ENCODE measurements at regions not wholly inside any gene's neighbourhood (a gene's known extent, or its start where the extent isn't known, plus 50 kb on each side); places are given as distances from the start of the nearest gene placed in this dataset.

GRCh38 chr2:22798386-22798785 is 586.6 kb upstream of the KLHL29 start:
- H3K9ac ChIP-seq (ENCODE audit: low read length): no peak overlapping the region
- no peaks in the 10 kb centered on the region for H3K4me1 ChIP-seq (ENCODE audit: low read length)
- TF ChIP-seq CTCF (IDR thresholded peaks at IDR 0.05; ENCODE audit: low read depth, low read length) (no peak), EZH2phosphoT487 (IDR thresholded peaks at IDR 0.05; ENCODE audit: low read depth) (no peak)
- H3K27ac ChIP-seq (ENCODE audit: low read length): no peak overlapping the region
- H4K20me1 ChIP-seq (ENCODE audit: insufficient read depth, low read length): no peaks in the 10 kb centered on the region
- no peak overlapping the region for H3K4me2 ChIP-seq (ENCODE audit: low read length)
- H3K36me3 ChIP-seq (replicated peaks; ENCODE audit: low read depth, low read length): no peaks in the 10 kb centered on the region
- no peaks in the 10 kb centered on the region for H3K27me3 ChIP-seq (ENCODE audit: low read depth, low read length)
- no peaks in the 10 kb centered on the region for H3K9me3 ChIP-seq (ENCODE audit: insufficient read depth, low read length)
- no peaks in the 10 kb centered on the region for H3K79me2 ChIP-seq (ENCODE audit: low read length)
- no peak overlapping the region for H2AFZ ChIP-seq (ENCODE audit: low read depth, low read length)
- H3K4me3 ChIP-seq (ENCODE audit: low read length): no peak overlapping the region

- Histone ChIP-seq H2AFZ (ENCODE audit: low read depth, low read length) (no peak overlapping the region), H3K4me3 (ENCODE audit: low read length) (no peak overlapping the region), H3K4me2 (ENCODE audit: low read length) (no peak overlapping the region), H3K27ac (ENCODE audit: low read length) (no peak overlapping the region), H3K9ac (ENCODE audit: low read length) (no peak overlapping the region), H3K36me3 (replicated peaks; ENCODE audit: low read depth, low read length) (no peaks in the 10 kb centered on the region), H3K9me3 (ENCODE audit: insufficient read depth, low read length) (no peaks in the 10 kb centered on the region), H3K4me1 (ENCODE audit: low read length) (no peaks in the 10 kb centered on the region), H4K20me1 (ENCODE audit: insufficient read depth, low read length) (no peaks in the 10 kb centered on the region), H3K27me3 (ENCODE audit: low read depth, low read length) (no peaks in the 10 kb centered on the region), H3K79me2 (ENCODE audit: low read length) (no peaks in the 10 kb centered on the region)
- no peak for TF ChIP-seq CTCF (IDR thresholded peaks at IDR 0.05; ENCODE audit: low read depth, low read length)
- no peak for TF ChIP-seq EZH2phosphoT487 (IDR thresholded peaks at IDR 0.05; ENCODE audit: low read depth)
These were observed 584.6 kb upstream of the KLHL29 start for GRCh38 chr2:22800412-22800811.

- Histone ChIP-seq H3K4me2 (ENCODE audit: low read length) (no peak overlapping the region), H3K9me3 (ENCODE audit: insufficient read depth, low read length) (no peaks in the 10 kb centered on the region), H3K4me3 (ENCODE audit: low read length) (no peak overlapping the region)
These were observed 583.9 kb upstream of the KLHL29 start for GRCh38 chr2:22801071-22801470.

GRCh38 chr2:22801970-22802369 is 583.0 kb upstream of the KLHL29 start:
- Histone ChIP-seq H3K36me3 (replicated peaks; ENCODE audit: low read depth, low read length) (no peaks in the 10 kb centered on the region), H3K4me3 (ENCODE audit: low read length) (no peak overlapping the region), H3K4me1 (ENCODE audit: low read length) (no peaks in the 10 kb centered on the region), H3K79me2 (ENCODE audit: low read length) (no peaks in the 10 kb centered on the region), H3K27me3 (ENCODE audit: low read depth, low read length) (no peaks in the 10 kb centered on the region), H3K9ac (ENCODE audit: low read length) (no peak overlapping the region), H3K9me3 (ENCODE audit: insufficient read depth, low read length) (no peaks in the 10 kb centered on the region), H4K20me1 (ENCODE audit: insufficient read depth, low read length) (no peaks in the 10 kb centered on the region), H2AFZ (ENCODE audit: low read depth, low read length) (no peak overlapping the region), H3K4me2 (ENCODE audit: low read length) (no peak overlapping the region), H3K27ac (ENCODE audit: low read length) (no peak overlapping the region)
- TF ChIP-seq EZH2phosphoT487 (IDR thresholded peaks at IDR 0.05; ENCODE audit: low read depth): no peak
- no peak for TF ChIP-seq CTCF (IDR thresholded peaks at IDR 0.05; ENCODE audit: low read depth, low read length)

More at GRCh38 chr2:22801071-22801470, 583.9 kb upstream of the KLHL29 start:
- Histone ChIP-seq H3K36me3 (replicated peaks; ENCODE audit: low read depth, low read length) (no peaks in the 10 kb centered on the region), H3K27me3 (ENCODE audit: low read depth, low read length) (no peaks in the 10 kb centered on the region), H4K20me1 (ENCODE audit: insufficient read depth, low read length) (no peaks in the 10 kb centered on the region), H3K79me2 (ENCODE audit: low read length) (no peaks in the 10 kb centered on the region), H3K4me1 (ENCODE audit: low read length) (no peaks in the 10 kb centered on the region), H2AFZ (ENCODE audit: low read depth, low read length) (no peak overlapping the region), H3K9ac (ENCODE audit: low read length) (no peak overlapping the region), H3K27ac (ENCODE audit: low read length) (no peak overlapping the region)
- TF ChIP-seq CTCF (IDR thresholded peaks at IDR 0.05; ENCODE audit: low read depth, low read length) (no peak), EZH2phosphoT487 (IDR thresholded peaks at IDR 0.05; ENCODE audit: low read depth) (no peak)
